ENCODE measurements at regions not wholly inside any gene's neighbourhood (a gene's known extent, or its start where the extent isn't known, plus 50 kb on each side); places are given as distances from the start of the nearest gene placed in this dataset.

DNA sequence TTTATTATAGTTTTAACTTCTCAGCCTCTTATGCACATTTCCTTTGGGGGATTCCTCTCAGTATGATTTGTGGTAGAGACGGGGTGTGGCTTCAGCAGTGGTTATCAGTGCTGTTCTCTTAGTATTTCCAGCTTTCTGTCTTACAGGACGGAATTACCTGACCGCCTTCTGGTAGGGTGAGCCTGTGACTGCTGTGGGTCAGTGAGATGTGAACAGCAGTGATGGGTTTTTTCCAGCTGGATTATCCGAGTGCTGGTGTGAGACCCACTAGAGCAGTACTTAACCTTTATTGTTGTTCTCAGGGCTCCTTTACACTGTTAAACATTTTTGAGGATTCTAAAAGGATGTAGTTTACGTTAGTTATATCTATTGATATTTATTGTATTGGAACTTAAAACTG lies 135.2 kb downstream of the SLIT2 start:
- TF ChIP-seq, protein P1, sequence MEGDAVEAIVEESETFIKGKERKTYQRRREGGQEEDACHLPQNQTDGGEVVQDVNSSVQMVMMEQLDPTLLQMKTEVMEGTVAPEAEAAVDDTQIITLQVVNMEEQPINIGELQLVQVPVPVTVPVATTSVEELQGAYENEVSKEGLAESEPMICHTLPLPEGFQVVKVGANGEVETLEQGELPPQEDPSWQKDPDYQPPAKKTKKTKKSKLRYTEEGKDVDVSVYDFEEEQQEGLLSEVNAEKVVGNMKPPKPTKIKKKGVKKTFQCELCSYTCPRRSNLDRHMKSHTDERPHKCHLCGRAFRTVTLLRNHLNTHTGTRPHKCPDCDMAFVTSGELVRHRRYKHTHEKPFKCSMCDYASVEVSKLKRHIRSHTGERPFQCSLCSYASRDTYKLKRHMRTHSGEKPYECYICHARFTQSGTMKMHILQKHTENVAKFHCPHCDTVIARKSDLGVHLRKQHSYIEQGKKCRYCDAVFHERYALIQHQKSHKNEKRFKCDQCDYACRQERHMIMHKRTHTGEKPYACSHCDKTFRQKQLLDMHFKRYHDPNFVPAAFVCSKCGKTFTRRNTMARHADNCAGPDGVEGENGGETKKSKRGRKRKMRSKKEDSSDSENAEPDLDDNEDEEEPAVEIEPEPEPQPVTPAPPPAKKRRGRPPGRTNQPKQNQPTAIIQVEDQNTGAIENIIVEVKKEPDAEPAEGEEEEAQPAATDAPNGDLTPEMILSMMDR (IDR thresholded peaks at IDR 0.05): no peak
- no peak for TF ChIP-seq EZH2phosphoT487 (IDR thresholded peaks at IDR 0.05)
- no peak for TF ChIP-seq EZH2 (IDR thresholded peaks at IDR 0.05)
